Erythroblast (primary cell): ENCODE measurements at regions not wholly inside any gene's neighbourhood (a gene's known extent, or its start where the extent isn't known, plus 50 kb on each side); places are given as distances from the start of the nearest gene placed in this dataset.

Source experiments
- GATA1 ChIP-seq: IDR thresholded peaks from 2 replicates; pipeline ENCODE4 v1.6.1; 2011; ENCODE audit warnings: low read depth, mild to moderate bottlenecking, control low read depth, low read length, moderate library complexity
- POLR2A ChIP-seq: IDR thresholded peaks from 2 replicates; pipeline ENCODE4 v1.6.1; 2011; ENCODE audit warnings: mild to moderate bottlenecking, low read length

- no peak for TF ChIP-seq POLR2A
- no peak for TF ChIP-seq GATA1
Measured at GRCh38 chr7:81244224-81244623, 325.4 kb upstream of the SEMA3C start.
